ENCODE measurements at regions not wholly inside any gene's neighbourhood (a gene's known extent, or its start where the extent isn't known, plus 50 kb on each side); places are given as distances from the start of the nearest gene placed in this dataset.

- TF ChIP-seq CTCF (optimal IDR thresholded peaks at IDR 0.05 in 1 of 3, IDR thresholded peaks at IDR 0.05 in 1 of 3, conservative IDR thresholded peaks at IDR 0.05 in 1 of 3; ENCODE audit: extremely low read depth in 1 of 3, insufficient read depth in 2 of 3, low read length in 3 of 3), result no peak
- TF ChIP-seq EZH2 (IDR thresholded peaks at IDR 0.05; ENCODE audit: low read length), result no peak
These were observed 67.0 kb upstream of the FAT1 start for GRCh38 chr4:186790630-186791029.
